ENCODE measurements at regions not wholly inside any gene's neighbourhood (a gene's known extent, or its start where the extent isn't known, plus 50 kb on each side); places are given as distances from the start of the nearest gene placed in this dataset.
A peak's percentile ranks its signal among the peaks of the same experiment; 100 is the strongest.

GRCh38 chr15:66841953-66842681, 140.1 kb downstream of the SMAD6 start:
- H3K4me1 ChIP-seq = peaks cover 5% of the 10 kb centered on the region; the same call in 1 of the 2 replicates
- peak overlapping the region; percentile 75 for H3K4me2 ChIP-seq
- no peak overlapping the region for H3K9ac ChIP-seq
- H3K9me3 ChIP-seq = no peaks in the 10 kb centered on the region
- H3K27ac ChIP-seq = no peak overlapping the region
- TF ChIP-seq Cebpa-rat (IDR thresholded peaks at IDR 0.05) = no peak
- no peaks in the 10 kb centered on the region for H3K36me3 ChIP-seq
- peak overlapping the region; percentile 59 for H3K4me3 ChIP-seq
- peaks cover 34% of the 10 kb centered on the region for H4K20me1 ChIP-seq
- H3K27me3 ChIP-seq = peaks cover 62% of the 10 kb centered on the region

GRCh38 chr15:66842710-66843441, 140.8 kb downstream of the SMAD6 start:
- no peak for TF ChIP-seq Cebpa-rat (IDR thresholded peaks at IDR 0.05)
- no peak overlapping the region for H3K27ac ChIP-seq

GRCh38 chr15:66843581-66843980, 141.5 kb downstream of the SMAD6 start:
- peaks cover 5% of the 10 kb centered on the region; the same call in 1 of the 2 replicates for H3K4me1 ChIP-seq
- H3K27me3 ChIP-seq = peaks cover 62% of the 10 kb centered on the region
- H3K27ac ChIP-seq = no peak overlapping the region
- no peak overlapping the region for H3K9ac ChIP-seq
- no peak overlapping the region for H3K4me2 ChIP-seq
- H3K9me3 ChIP-seq = no peaks in the 10 kb centered on the region
- H4K20me1 ChIP-seq = peaks cover 34% of the 10 kb centered on the region
- no peak overlapping the region for H3K4me3 ChIP-seq
- H3K36me3 ChIP-seq = no peaks in the 10 kb centered on the region
- TF ChIP-seq Cebpa-rat (IDR thresholded peaks at IDR 0.05) = no peak

More at GRCh38 chr15:66842710-66843441, 140.8 kb downstream of the SMAD6 start:
- peaks cover 62% of the 10 kb centered on the region for H3K27me3 ChIP-seq
- no peaks in the 10 kb centered on the region for H3K9me3 ChIP-seq
- H4K20me1 ChIP-seq = peaks cover 34% of the 10 kb centered on the region
- H3K9ac ChIP-seq = no peak overlapping the region
- peak overlapping the region; percentile 59 for H3K4me3 ChIP-seq
- no peaks in the 10 kb centered on the region for H3K36me3 ChIP-seq
- peaks cover 5% of the 10 kb centered on the region; the same call in 1 of the 2 replicates for H3K4me1 ChIP-seq
- H3K4me2 ChIP-seq = peak overlapping the region; percentile 75

DNA sequence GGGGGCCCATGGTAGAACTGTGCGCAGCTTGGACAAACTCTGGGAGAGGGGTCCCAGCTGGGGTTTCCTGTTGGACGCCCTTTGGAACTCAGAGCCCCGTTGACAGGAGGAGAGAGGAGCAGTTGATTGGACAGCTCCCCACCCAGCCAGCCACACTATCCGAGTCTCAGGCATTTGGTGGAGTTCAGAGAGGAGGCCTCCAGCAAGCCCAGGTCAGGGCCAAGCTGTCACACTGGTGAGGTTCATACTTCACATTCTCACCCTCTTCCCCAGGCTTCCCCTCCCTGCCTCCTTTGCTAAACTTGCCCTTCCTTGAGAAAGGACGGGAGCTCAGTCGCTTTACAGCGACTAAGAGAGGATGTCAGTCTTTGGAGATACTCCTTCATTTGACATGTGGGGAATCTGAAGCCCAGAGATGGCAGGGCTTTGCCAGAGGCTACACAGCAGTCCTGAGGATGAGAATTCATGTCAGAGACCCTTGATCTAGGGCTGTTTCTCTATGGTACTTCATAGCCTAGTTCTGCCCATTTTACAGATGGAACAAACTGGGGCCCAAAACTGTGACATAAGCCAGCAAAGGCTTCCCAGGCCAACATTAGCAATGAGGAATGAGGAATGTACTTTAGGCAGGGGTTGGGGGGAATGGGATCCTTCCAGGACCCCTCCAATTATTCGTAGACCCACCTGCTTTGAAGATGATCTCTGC, 142.2 kb downstream of the SMAD6 start:
- peaks cover 5% of the 10 kb centered on the region; the same call in 1 of the 2 replicates for H3K4me1 ChIP-seq
- TF ChIP-seq Cebpa-rat (IDR thresholded peaks at IDR 0.05) = no peak

GRCh38 chr15:66844747-66845145, 142.7 kb downstream of the SMAD6 start:
- H3K27ac ChIP-seq = no peak overlapping the region
- peaks cover 34% of the 10 kb centered on the region for H4K20me1 ChIP-seq
- no peak overlapping the region for H3K4me2 ChIP-seq
- H3K9me3 ChIP-seq = no peaks in the 10 kb centered on the region
- no peaks in the 10 kb centered on the region for H3K36me3 ChIP-seq
- H3K4me1 ChIP-seq = peaks cover 5% of the 10 kb centered on the region; the same call in 1 of the 2 replicates
- H3K27me3 ChIP-seq = peaks cover 59% of the 10 kb centered on the region
- no peak overlapping the region for H3K4me3 ChIP-seq
- H3K9ac ChIP-seq = no peak overlapping the region
- TF ChIP-seq Cebpa-rat (IDR thresholded peaks at IDR 0.05) = no peak

More for the DNA sequence above, 142.2 kb downstream of the SMAD6 start:
- peaks cover 62% of the 10 kb centered on the region for H3K27me3 ChIP-seq
- H4K20me1 ChIP-seq = peaks cover 34% of the 10 kb centered on the region
- no peaks in the 10 kb centered on the region for H3K36me3 ChIP-seq
- H3K9me3 ChIP-seq = no peaks in the 10 kb centered on the region
- no peak overlapping the region for H3K4me3 ChIP-seq
- H3K27ac ChIP-seq = no peak overlapping the region
- no peak overlapping the region for H3K4me2 ChIP-seq
- no peak overlapping the region for H3K9ac ChIP-seq

DNA sequence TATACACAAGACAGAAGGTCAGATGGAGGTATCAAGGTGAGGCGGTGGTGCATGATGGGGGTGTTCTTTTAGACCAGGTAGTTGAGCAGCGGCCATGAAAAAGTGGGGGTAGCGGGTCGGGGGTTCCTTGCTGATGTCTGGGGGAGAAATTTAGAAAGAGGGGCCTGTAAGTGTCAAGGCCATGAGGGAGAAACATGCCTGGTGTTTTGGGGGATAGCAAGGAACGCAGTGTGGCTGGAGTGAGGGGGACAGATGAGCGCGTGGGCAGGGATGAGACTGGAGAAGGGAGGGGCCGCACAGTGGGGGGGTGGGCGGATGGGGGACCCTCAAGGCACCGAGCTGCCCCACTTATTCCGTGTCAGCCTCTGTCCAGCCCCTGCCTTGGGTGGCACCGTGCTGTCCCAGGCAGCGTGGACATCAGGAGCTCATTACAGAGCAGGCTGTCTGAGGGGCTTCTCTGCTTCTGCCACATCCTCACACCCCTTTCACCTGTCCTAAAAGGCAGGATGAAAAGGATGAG, 143.3 kb downstream of the SMAD6 start:
- no peak overlapping the region for H3K4me3 ChIP-seq
- no peak overlapping the region for H3K9ac ChIP-seq
- no peak overlapping the region for H3K27ac ChIP-seq
- no peak for TF ChIP-seq Cebpa-rat (IDR thresholded peaks at IDR 0.05)
- peaks cover 8% of the 10 kb centered on the region for H3K4me1 ChIP-seq
- H3K4me2 ChIP-seq = no peak overlapping the region
- H3K9me3 ChIP-seq = no peaks in the 10 kb centered on the region
- H3K36me3 ChIP-seq = no peaks in the 10 kb centered on the region
- peaks cover 55% of the 10 kb centered on the region for H3K27me3 ChIP-seq
- H4K20me1 ChIP-seq = peaks cover 34% of the 10 kb centered on the region

DNA sequence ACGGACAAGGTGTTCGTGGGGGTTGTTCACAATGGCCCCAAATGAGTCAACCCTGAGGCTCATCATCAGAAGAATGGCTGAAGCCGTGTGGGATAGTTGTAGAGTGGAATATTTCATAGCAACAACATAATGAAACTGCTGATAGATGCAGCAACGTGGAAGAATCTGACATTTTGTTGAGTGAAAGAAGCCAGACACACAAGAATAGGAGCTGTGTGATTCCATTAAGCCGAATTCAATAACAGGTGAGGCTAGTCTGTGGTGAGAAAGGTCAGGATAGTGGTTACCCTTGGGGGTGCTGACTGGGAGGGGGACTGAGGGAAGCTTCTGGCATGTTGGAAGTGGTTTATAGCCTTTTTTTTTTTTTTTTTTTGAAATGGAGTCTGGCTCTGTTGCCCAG, 144.0 kb downstream of the SMAD6 start:
- TF ChIP-seq Cebpa-rat (IDR thresholded peaks at IDR 0.05) = no peak
- Histone ChIP-seq H3K4me3 (no peak overlapping the region), H3K9ac (no peak overlapping the region)

DNA sequence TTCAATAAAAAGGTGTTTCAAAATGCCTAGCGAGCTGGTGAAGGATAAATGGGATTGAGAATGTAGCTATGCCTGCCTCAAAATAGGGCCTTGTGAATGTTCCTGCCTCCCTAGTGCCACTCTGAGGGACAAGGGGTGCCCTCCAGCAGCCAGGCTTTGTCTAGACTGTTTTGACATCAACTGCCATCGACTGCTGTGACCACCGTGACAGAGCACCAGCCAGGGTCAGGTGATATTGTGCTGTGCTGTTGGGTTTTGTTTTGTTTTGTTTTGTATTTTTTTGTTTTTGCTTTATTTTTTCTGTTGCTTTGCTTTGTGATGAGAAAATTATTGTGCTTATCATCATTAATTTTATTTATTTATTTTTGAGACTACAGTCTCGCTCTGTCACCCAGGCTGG, 144.8 kb downstream of the SMAD6 start:
- H3K27ac ChIP-seq = no peak overlapping the region
- no peak overlapping the region for H3K9ac ChIP-seq
- peaks cover 27% of the 10 kb centered on the region for H4K20me1 ChIP-seq
- no peak overlapping the region for H3K4me3 ChIP-seq
- peaks cover 40% of the 10 kb centered on the region for H3K27me3 ChIP-seq
- H3K4me2 ChIP-seq = no peak overlapping the region
- H3K9me3 ChIP-seq = no peaks in the 10 kb centered on the region
- H3K4me1 ChIP-seq = peaks cover 21% of the 10 kb centered on the region
- no peak for TF ChIP-seq Cebpa-rat (IDR thresholded peaks at IDR 0.05)
- no peaks in the 10 kb centered on the region for H3K36me3 ChIP-seq

More for the DNA sequence above, 144.0 kb downstream of the SMAD6 start:
- Histone ChIP-seq H3K27me3 (peaks cover 48% of the 10 kb centered on the region), H3K9me3 (no peaks in the 10 kb centered on the region), H3K36me3 (no peaks in the 10 kb centered on the region), H3K27ac (no peak overlapping the region), H4K20me1 (peaks cover 29% of the 10 kb centered on the region), H3K4me2 (no peak overlapping the region), H3K4me1 (peaks cover 15% of the 10 kb centered on the region)

- Histone ChIP-seq H3K4me1 (peaks cover 15% of the 10 kb centered on the region), H3K27me3 (peaks cover 32% of the 10 kb centered on the region), H3K9me3 (no peaks in the 10 kb centered on the region), H3K36me3 (no peaks in the 10 kb centered on the region), H4K20me1 (peaks cover 21% of the 10 kb centered on the region), H3K27ac (no peak overlapping the region), H3K9ac (no peak overlapping the region), H3K4me2 (no peak overlapping the region), H3K4me3 (no peak overlapping the region)
- TF ChIP-seq Cebpa-rat (IDR thresholded peaks at IDR 0.05) = no peak
These were observed 145.5 kb downstream of the SMAD6 start for GRCh38 chr15:66847565-66847991.

All from BLaER1 (cell line).